Hematopoietic multipotent progenitor cell (in vitro differentiated cells): ENCODE measurements at regions not wholly inside any gene's neighbourhood (a gene's known extent, or its start where the extent isn't known, plus 50 kb on each side); places are given as distances from the start of the nearest gene placed in this dataset.
"Not testable (repeated sequence)": the region's sequence is repeated elsewhere in the genome, so short reads cannot be mapped to it uniquely, and the experiment has no call there.

Source experiments
- DNase-seq, 3 donors: peaks; one replicate each; pipeline ENCODE4 v3.0.0-alpha.2; 2011 to 2015; ENCODE audit warnings: low read depth in 2 of 3, low spot score in 2 of 3

- peak in 2 of 3 donors; percentile 18 to 21 for DNase-seq
These were observed 79.8 kb upstream of the EEF1E1 start for GRCh38 chr6:8181951-8182845.

GRCh38 chr6:8181160-8181881, 79.0 kb upstream of the EEF1E1 start:
- DNase-seq = no peak

GRCh38 chr6:8180327-8181159, 78.2 kb upstream of the EEF1E1 start:
- DNase-seq = no peak

GRCh38 chr6:8177721-8178120, 75.4 kb upstream of the EEF1E1 start:
- DNase-seq = no peak

- DNase-seq = no peak
These were observed 72.9 kb upstream of the EEF1E1 start for GRCh38 chr6:8175046-8175777.

- no peak for DNase-seq
These were observed 72.2 kb upstream of the EEF1E1 start for GRCh38 chr6:8174571-8174970.

GRCh38 chr6:8172530-8172929, 70.2 kb upstream of the EEF1E1 start:
- DNase-seq = no peak

- no peak for DNase-seq
These were observed 68.4 kb upstream of the EEF1E1 start for GRCh38 chr6:8170754-8171153.

GRCh38 chr6:8170245-8170644, 67.9 kb upstream of the EEF1E1 start:
- DNase-seq = no peak

GRCh38 chr6:8166156-8166555, 63.8 kb upstream of the EEF1E1 start:
- no peak for DNase-seq

GRCh38 chr6:8165008-8165407, 62.7 kb upstream of the EEF1E1 start:
- not testable (repeated sequence) for DNase-seq

GRCh38 chr6:8164281-8164680, 61.9 kb upstream of the EEF1E1 start:
- DNase-seq = not testable (repeated sequence)

GRCh38 chr6:8159966-8160365, 57.6 kb upstream of the EEF1E1 start:
- no peak for DNase-seq

- no peak for DNase-seq
These were observed 55.5 kb upstream of the EEF1E1 start for GRCh38 chr6:8157839-8158238.

- no peak for DNase-seq
These were observed 53.1 kb upstream of the EEF1E1 start for GRCh38 chr6:8155259-8156012.
